SK-N-SH treated with all-trans-retinoic acid at 6 μM for 48 hours (cell line): ENCODE measurements at regions not wholly inside any gene's neighbourhood (a gene's known extent, or its start where the extent isn't known, plus 50 kb on each side); places are given as distances from the start of the nearest gene placed in this dataset.

Source experiments
- ATAC-seq: fragments of 200-7000 bp; cut with Tn5 transposase; 3 replicates; pipeline ENCODE4 v1.9.1; 2020; ENCODE audit warnings: mild to moderate bottlenecking, moderate library complexity
- ARNTL ChIP-seq: fragments of 450-650 bp; formaldehyde crosslinking; IDR thresholded peaks from 2 replicates; pipeline ENCODE4 v1.5.0; 2020; ENCODE audit warnings: low read depth, mild to moderate bottlenecking, moderate library complexity, borderline replicate concordance
- BACH2 ChIP-seq: fragments of 250-450 bp; sonication (Bioruptor Pico); IDR thresholded peaks from 2 replicates; pipeline ENCODE4 v1.9.0; 2021; ENCODE audit warnings: mild to moderate bottlenecking, borderline replicate concordance
- CREB5 ChIP-seq: fragments of 250-450 bp; sonication (Bioruptor Pico); IDR thresholded peaks from 2 replicates; pipeline ENCODE4 v1.5.1; 2020; ENCODE audit warnings: low read depth, mild to moderate bottlenecking, moderate library complexity
- CSDC2 ChIP-seq: fragments of 250-450 bp; sonication (Bioruptor Pico); IDR thresholded peaks from 2 replicates; pipeline ENCODE4 v1.5.0; 2020; ENCODE audit warnings: mild to moderate bottlenecking, moderate library complexity
- ESRRG ChIP-seq: fragments of 250-450 bp; sonication (Bioruptor Pico); IDR thresholded peaks from 2 replicates; pipeline ENCODE4 v1.6.1; 2021; ENCODE audit warnings: mild to moderate bottlenecking
- GLIS3 ChIP-seq: fragments of 250-450 bp; sonication (Bioruptor Pico); IDR thresholded peaks from 2 replicates; pipeline ENCODE4 v1.5.0; 2020; ENCODE audit warnings: mild to moderate bottlenecking, moderate library complexity
- ISL1 ChIP-seq: fragments of 250-450 bp; sonication (Bioruptor Pico); IDR thresholded peaks from 2 replicates; pipeline ENCODE4 v2.1.2; 2022; ENCODE audit warnings: mild to moderate bottlenecking, moderate library complexity
- OSR1 ChIP-seq: fragments of 250-450 bp; sonication (Bioruptor Pico); IDR thresholded peaks from 2 replicates; pipeline ENCODE4 v1.8.0; 2022; ENCODE audit warnings: moderate library complexity, mild to moderate bottlenecking, inconsistent platforms
- PPARA ChIP-seq: fragments of 250-450 bp; sonication (Bioruptor Pico); IDR thresholded peaks from 2 replicates; pipeline ENCODE4 v1.5.0; 2020; ENCODE audit warnings: mild to moderate bottlenecking, borderline replicate concordance
- RARB ChIP-seq: fragments of 250-450 bp; sonication (Bioruptor Pico); IDR thresholded peaks from 2 replicates; pipeline ENCODE4 v1.8.0; 2021; ENCODE audit warnings: mild to moderate bottlenecking, moderate library complexity
- SNAI2 ChIP-seq: fragments of 250-450 bp; sonication (Bioruptor Pico); IDR thresholded peaks from 2 replicates; pipeline ENCODE4 v1.5.0; 2020; ENCODE audit warnings: mild to moderate bottlenecking, moderate library complexity
- TCF4 ChIP-seq: fragments of 250-450 bp; sonication (Bioruptor Pico); IDR thresholded peaks from 2 replicates; pipeline ENCODE4 v1.8.0; 2021; ENCODE audit warnings: mild to moderate bottlenecking, moderate library complexity, borderline replicate concordance
- TOX ChIP-seq: fragments of 250-450 bp; sonication (Bioruptor Pico); IDR thresholded peaks from 2 replicates; pipeline ENCODE4 v1.8.0; 2021; ENCODE audit warnings: mild to moderate bottlenecking, moderate library complexity, borderline replicate concordance
- TSHZ2 ChIP-seq: fragments of 250-450 bp; sonication (Bioruptor Pico); IDR thresholded peaks from 2 replicates; pipeline ENCODE4 v1.5.0; 2020; ENCODE audit warnings: mild to moderate bottlenecking, moderate library complexity
- ZC3H10 ChIP-seq: fragments of 250-450 bp; sonication (Bioruptor Pico); IDR thresholded peaks from 2 replicates; pipeline ENCODE4 v1.5.1; 2021; ENCODE audit warnings: mild to moderate bottlenecking, moderate library complexity
- ZFP3 ChIP-seq: fragments of 250-450 bp; sonication (Bioruptor Pico); IDR thresholded peaks from 2 replicates; pipeline ENCODE4 v1.5.0; 2020; ENCODE audit warnings: mild to moderate bottlenecking, moderate library complexity
- ZFP30 ChIP-seq: fragments of 450-650 bp; formaldehyde crosslinking; IDR thresholded peaks from 2 replicates; pipeline ENCODE4 v1.5.0; 2022; ENCODE audit warnings: mild to moderate bottlenecking, moderate library complexity
- ZNF565 ChIP-seq: fragments of 450-650 bp; formaldehyde crosslinking; conservative IDR thresholded peaks from 2 replicates; pipeline ENCODE4 v1.5.0; 2020; ENCODE audit warnings: low read depth, mild to moderate bottlenecking, moderate library complexity
- ZNF70 ChIP-seq: fragments of 450-650 bp; formaldehyde crosslinking; IDR thresholded peaks from 2 replicates; pipeline ENCODE4 v1.5.0; 2020; ENCODE audit warnings: mild to moderate bottlenecking, moderate library complexity
- ZNF8 ChIP-seq: fragments of 450-650 bp; formaldehyde crosslinking; IDR thresholded peaks from 2 replicates; pipeline ENCODE4 v1.5.0; 2020; ENCODE audit warnings: mild to moderate bottlenecking, moderate library complexity
- TF ChIP-seq, protein P1 (sequence below): fragments of 250-450 bp; sonication (Bioruptor Pico); IDR thresholded peaks from 2 replicates; pipeline ENCODE4 v1.8.0; 2020; ENCODE audit warnings: mild to moderate bottlenecking, moderate library complexity, borderline replicate concordance
- TF ChIP-seq, protein P2 (sequence below): fragments of 250-450 bp; sonication (Bioruptor Pico); IDR thresholded peaks from 2 replicates; pipeline ENCODE4 v1.5.1; 2021; ENCODE audit warnings: mild to moderate bottlenecking, moderate library complexity
- TF ChIP-seq, protein P3 (sequence below): fragments of 250-450 bp; sonication (Bioruptor Pico); IDR thresholded peaks from 2 replicates; pipeline ENCODE4 v1.8.0; 2021; ENCODE audit warnings: low read depth, mild to moderate bottlenecking, moderate library complexity, borderline replicate concordance

GRCh38 chr21:16280686-16281091 lies 550.9 kb downstream of the USP25 start (continued):
- no peak for TF ChIP-seq OSR1 (CRISPR knock-in tag)
- no peak for TF ChIP-seq ZNF565 (CRISPR knock-in tag)
- TF ChIP-seq ZFP30 (CRISPR knock-in tag), result no peak
- TF ChIP-seq, all 23 proteins: peak for 0

GRCh38 chr21:16283516-16283915 lies 553.7 kb downstream of the USP25 start:
- ATAC-seq, result no peak
- TF ChIP-seq OSR1 (CRISPR knock-in tag) (no peak), TSHZ2 (CRISPR knock-in tag) (no peak)
- TF ChIP-seq, all 23 proteins: peak for 0

DNA sequence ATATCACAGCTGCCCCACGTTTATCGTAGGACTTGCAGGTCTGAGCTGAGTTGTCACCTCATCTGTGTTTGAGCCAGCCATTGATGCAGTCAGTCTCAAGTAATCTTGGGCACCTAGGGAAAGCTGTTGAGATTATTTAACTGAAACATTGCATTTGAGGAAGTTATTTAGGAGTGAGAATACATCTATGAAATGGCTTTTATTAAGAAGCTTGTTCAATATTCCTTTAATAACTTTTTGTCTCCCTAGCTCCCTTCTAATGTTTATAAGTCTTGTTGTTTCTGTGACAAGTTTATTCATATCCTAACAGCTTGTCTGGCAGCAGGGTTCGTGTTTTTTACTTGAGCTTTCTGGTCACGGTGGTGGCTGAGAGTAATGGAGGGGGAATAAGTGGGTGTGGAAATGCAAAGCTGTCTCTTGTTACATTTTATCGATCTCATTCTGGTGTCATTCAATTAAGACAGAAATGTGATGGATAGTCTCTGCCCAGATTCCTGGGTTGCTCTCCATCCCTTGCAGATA lies 555.9 kb downstream of the USP25 start:
- TF ChIP-seq ISL1 (no peak), SNAI2 (no peak), BACH2 (no peak)
- no peak for ATAC-seq

- ATAC-seq, result no peak
- TF ChIP-seq, protein P1, sequence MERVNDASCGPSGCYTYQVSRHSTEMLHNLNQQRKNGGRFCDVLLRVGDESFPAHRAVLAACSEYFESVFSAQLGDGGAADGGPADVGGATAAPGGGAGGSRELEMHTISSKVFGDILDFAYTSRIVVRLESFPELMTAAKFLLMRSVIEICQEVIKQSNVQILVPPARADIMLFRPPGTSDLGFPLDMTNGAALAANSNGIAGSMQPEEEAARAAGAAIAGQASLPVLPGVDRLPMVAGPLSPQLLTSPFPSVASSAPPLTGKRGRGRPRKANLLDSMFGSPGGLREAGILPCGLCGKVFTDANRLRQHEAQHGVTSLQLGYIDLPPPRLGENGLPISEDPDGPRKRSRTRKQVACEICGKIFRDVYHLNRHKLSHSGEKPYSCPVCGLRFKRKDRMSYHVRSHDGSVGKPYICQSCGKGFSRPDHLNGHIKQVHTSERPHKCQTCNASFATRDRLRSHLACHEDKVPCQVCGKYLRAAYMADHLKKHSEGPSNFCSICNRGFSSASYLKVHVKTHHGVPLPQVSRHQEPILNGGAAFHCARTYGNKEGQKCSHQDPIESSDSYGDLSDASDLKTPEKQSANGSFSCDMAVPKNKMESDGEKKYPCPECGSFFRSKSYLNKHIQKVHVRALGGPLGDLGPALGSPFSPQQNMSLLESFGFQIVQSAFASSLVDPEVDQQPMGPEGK (CRISPR knock-in tag), result no peak
- TF ChIP-seq ZNF565 (CRISPR knock-in tag) (no peak), CSDC2 (CRISPR knock-in tag) (no peak), RARB (CRISPR knock-in tag) (no peak), ZFP30 (CRISPR knock-in tag) (no peak), ZFP3 (no peak), TOX (CRISPR knock-in tag) (no peak), ZNF8 (CRISPR knock-in tag) (no peak), GLIS3 (CRISPR knock-in tag) (no peak), CREB5 (CRISPR knock-in tag) (no peak), TCF4 (no peak), ESRRG (no peak), ZNF70 (CRISPR knock-in tag) (no peak), ZC3H10 (CRISPR knock-in tag) (no peak), ARNTL (no peak), PPARA (CRISPR knock-in tag) (no peak), TSHZ2 (CRISPR knock-in tag) (no peak), BACH2 (no peak)
- TF ChIP-seq, protein P2, sequence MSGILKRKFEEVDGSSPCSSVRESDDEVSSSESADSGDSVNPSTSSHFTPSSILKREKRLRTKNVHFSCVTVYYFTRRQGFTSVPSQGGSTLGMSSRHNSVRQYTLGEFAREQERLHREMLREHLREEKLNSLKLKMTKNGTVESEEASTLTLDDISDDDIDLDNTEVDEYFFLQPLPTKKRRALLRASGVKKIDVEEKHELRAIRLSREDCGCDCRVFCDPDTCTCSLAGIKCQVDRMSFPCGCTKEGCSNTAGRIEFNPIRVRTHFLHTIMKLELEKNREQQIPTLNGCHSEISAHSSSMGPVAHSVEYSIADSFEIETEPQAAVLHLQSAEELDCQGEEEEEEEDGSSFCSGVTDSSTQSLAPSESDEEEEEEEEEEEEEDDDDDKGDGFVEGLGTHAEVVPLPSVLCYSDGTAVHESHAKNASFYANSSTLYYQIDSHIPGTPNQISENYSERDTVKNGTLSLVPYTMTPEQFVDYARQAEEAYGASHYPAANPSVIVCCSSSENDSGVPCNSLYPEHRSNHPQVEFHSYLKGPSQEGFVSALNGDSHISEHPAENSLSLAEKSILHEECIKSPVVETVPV, result no peak
- TF ChIP-seq, protein P3, sequence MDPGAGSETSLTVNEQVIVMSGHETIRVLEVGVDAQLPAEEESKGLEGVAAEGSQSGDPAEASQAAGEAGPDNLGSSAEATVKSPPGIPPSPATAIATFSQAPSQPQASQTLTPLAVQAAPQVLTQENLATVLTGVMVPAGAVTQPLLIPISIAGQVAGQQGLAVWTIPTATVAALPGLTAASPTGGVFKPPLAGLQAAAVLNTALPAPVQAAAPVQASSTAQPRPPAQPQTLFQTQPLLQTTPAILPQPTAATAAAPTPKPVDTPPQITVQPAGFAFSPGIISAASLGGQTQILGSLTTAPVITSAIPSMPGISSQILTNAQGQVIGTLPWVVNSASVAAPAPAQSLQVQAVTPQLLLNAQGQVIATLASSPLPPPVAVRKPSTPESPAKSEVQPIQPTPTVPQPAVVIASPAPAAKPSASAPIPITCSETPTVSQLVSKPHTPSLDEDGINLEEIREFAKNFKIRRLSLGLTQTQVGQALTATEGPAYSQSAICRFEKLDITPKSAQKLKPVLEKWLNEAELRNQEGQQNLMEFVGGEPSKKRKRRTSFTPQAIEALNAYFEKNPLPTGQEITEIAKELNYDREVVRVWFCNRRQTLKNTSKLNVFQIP, result no peak
Measured at GRCh38 chr21:16287046-16287445, 557.3 kb downstream of the USP25 start.
